ENCODE measurements at regions not wholly inside any gene's neighbourhood (a gene's known extent, or its start where the extent isn't known, plus 50 kb on each side); places are given as distances from the start of the nearest gene placed in this dataset.

DNA sequence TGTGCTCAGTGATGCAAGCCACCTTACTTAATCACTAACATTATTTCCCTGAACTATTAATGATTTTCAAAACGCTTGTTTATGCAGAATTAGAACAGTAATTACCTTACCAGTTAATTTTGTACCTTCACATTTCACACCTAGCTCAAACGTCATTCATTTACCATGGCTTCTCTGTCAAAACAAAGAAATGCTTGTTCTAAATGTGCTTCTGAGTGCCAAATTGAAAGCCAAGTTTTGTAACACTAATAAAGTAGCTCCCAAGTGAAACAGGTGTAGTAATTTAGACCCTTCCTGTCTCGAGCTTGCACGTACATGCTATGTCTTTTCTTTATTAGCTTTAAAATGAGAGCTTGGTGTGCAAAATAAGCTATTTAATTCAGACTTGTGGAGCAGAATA is 533.7 kb upstream of the PKN2 start:
- TF ChIP-seq POLR2AphosphoS5 (IDR thresholded peaks at IDR 0.05) = no peak
- TF ChIP-seq, protein P1, sequence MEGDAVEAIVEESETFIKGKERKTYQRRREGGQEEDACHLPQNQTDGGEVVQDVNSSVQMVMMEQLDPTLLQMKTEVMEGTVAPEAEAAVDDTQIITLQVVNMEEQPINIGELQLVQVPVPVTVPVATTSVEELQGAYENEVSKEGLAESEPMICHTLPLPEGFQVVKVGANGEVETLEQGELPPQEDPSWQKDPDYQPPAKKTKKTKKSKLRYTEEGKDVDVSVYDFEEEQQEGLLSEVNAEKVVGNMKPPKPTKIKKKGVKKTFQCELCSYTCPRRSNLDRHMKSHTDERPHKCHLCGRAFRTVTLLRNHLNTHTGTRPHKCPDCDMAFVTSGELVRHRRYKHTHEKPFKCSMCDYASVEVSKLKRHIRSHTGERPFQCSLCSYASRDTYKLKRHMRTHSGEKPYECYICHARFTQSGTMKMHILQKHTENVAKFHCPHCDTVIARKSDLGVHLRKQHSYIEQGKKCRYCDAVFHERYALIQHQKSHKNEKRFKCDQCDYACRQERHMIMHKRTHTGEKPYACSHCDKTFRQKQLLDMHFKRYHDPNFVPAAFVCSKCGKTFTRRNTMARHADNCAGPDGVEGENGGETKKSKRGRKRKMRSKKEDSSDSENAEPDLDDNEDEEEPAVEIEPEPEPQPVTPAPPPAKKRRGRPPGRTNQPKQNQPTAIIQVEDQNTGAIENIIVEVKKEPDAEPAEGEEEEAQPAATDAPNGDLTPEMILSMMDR (IDR thresholded peaks at IDR 0.05 in 8 of 11, conservative IDR thresholded peaks at IDR 0.05 in 3 of 11) = no peak
